ENCODE measurements at regions not wholly inside any gene's neighbourhood (a gene's known extent, or its start where the extent isn't known, plus 50 kb on each side); places are given as distances from the start of the nearest gene placed in this dataset.

- Histone ChIP-seq H3K4me1 (ENCODE audit: control insufficient read depth, insufficient read depth, low read length) (no peaks in the 10 kb centered on the region), H3K36me3 (ENCODE audit: control insufficient read depth, insufficient read depth, low read length, severe bottlenecking) (no peaks in the 10 kb centered on the region), H3K4me3 (ENCODE audit: low read length) (no peak overlapping the region), H3K9ac (ENCODE audit: low read length) (no peak overlapping the region), H3K27me3 (replicated peaks; ENCODE audit: control insufficient read depth, insufficient read depth, low read length) (no peaks in the 10 kb centered on the region), H3K9me3 (ENCODE audit: control insufficient read depth, low read length) (no peaks in the 10 kb centered on the region)
- DNase-seq (ENCODE audit: low read depth) = no peak
Observed at GRCh38 chr4:30838331-30838730, 118.2 kb downstream of the PCDH7 start.

DNA sequence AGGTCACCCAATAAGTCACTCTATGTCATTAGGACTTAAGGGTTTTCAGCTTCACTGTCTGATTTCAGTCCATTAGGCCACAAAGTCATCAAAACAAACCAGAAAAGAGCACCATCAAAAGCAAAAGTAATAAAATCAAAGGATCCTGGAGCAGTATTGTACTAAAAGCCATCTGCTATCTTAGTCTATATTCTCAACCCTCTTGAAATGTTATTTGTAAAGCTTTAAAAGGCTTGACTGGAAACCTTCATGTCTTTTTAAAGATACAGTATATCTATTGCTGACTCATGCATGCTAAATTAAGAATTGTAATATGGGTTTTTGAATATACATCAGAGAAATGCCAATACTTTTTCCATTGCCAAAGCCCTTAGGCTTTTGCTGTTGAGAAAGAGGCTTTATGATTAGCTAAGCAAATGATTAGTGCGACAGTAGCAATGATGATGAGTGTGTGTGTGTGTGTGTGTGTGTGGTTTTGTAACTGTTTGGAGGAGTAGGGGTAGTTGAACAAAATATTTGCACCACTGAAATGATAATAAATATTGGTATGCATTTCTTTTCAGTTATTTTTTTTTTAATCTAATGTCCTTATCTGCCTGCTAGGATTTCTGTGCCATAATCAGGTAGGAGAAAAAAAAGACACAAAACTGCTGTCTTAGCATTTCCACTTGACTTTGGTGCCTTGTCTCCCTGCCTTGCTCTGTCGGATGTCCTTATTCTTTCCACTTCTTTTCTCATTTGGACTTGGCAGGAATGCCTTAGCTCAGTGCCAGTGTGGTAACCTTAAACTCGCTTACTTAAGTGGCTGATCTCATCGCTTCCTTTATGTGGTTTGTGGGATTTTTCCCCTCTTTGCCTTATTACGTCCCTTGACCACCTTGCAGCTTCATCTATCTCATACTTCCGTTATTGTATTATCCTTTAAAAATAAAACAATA is 119.7 kb downstream of the PCDH7 start:
- no peak overlapping the region for H3K4me3 ChIP-seq (ENCODE audit: low read length)
- H3K4me1 ChIP-seq (ENCODE audit: control insufficient read depth, insufficient read depth, low read length) = no peaks in the 10 kb centered on the region
- no peaks in the 10 kb centered on the region for H3K9me3 ChIP-seq (ENCODE audit: control insufficient read depth, low read length)
- H3K27me3 ChIP-seq (replicated peaks; ENCODE audit: control insufficient read depth, insufficient read depth, low read length) = no peaks in the 10 kb centered on the region
- no peak overlapping the region for H3K9ac ChIP-seq (ENCODE audit: low read length)
- H3K36me3 ChIP-seq (ENCODE audit: control insufficient read depth, insufficient read depth, low read length, severe bottlenecking) = no peaks in the 10 kb centered on the region
- DNase-seq (ENCODE audit: low read depth) = peak; percentile 60

- Histone ChIP-seq H3K4me1 (ENCODE audit: control insufficient read depth, insufficient read depth, low read length) (no peaks in the 10 kb centered on the region), H3K36me3 (ENCODE audit: control insufficient read depth, insufficient read depth, low read length, severe bottlenecking) (no peaks in the 10 kb centered on the region), H3K9ac (ENCODE audit: low read length) (no peak overlapping the region), H3K27me3 (replicated peaks; ENCODE audit: control insufficient read depth, insufficient read depth, low read length) (no peaks in the 10 kb centered on the region), H3K4me3 (ENCODE audit: low read length) (no peak overlapping the region), H3K9me3 (ENCODE audit: control insufficient read depth, low read length) (no peaks in the 10 kb centered on the region)
- peak; percentile 30 for DNase-seq (ENCODE audit: low read depth)
Observed at GRCh38 chr4:30840571-30840970, 120.4 kb downstream of the PCDH7 start.

DNA sequence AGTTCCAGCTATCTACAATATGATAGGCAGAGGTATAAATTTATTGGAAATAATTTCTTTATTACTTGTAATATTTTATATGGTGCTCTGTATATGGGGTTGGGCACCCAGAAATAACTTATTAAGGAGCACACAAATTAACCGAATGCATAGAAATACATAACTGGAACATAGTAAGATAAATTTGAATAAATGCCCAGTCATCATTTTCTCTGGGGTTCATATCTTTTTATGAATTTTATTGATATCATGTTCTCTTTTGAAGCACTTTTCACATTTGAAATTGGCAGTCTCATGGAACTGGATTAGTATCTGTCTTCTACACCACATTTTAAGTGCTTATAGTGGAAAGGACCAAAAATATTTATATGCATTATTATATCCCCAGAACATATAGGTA is 122.0 kb downstream of the PCDH7 start:
- H3K4me3 ChIP-seq (ENCODE audit: low read length) = no peak overlapping the region
- H3K36me3 ChIP-seq (ENCODE audit: control insufficient read depth, insufficient read depth, low read length, severe bottlenecking) = no peaks in the 10 kb centered on the region
- no peaks in the 10 kb centered on the region for H3K4me1 ChIP-seq (ENCODE audit: control insufficient read depth, insufficient read depth, low read length)

GRCh38 chr4:30842689-30843088 is 122.5 kb downstream of the PCDH7 start:
- H3K36me3 ChIP-seq (ENCODE audit: control insufficient read depth, insufficient read depth, low read length, severe bottlenecking) = no peaks in the 10 kb centered on the region
- no peak overlapping the region for H3K9ac ChIP-seq (ENCODE audit: low read length)
- no peaks in the 10 kb centered on the region for H3K9me3 ChIP-seq (ENCODE audit: control insufficient read depth, low read length)
- H3K4me1 ChIP-seq (ENCODE audit: control insufficient read depth, insufficient read depth, low read length) = no peaks in the 10 kb centered on the region
- no peak overlapping the region for H3K4me3 ChIP-seq (ENCODE audit: low read length)
- DNase-seq (ENCODE audit: low read depth) = no peak
- H3K27me3 ChIP-seq (replicated peaks; ENCODE audit: control insufficient read depth, insufficient read depth, low read length) = no peaks in the 10 kb centered on the region

More for the DNA sequence above, 122.0 kb downstream of the PCDH7 start:
- Histone ChIP-seq H3K9ac (ENCODE audit: low read length) (no peak overlapping the region), H3K27me3 (replicated peaks; ENCODE audit: control insufficient read depth, insufficient read depth, low read length) (no peaks in the 10 kb centered on the region), H3K9me3 (ENCODE audit: control insufficient read depth, low read length) (no peaks in the 10 kb centered on the region)
- no peak for DNase-seq (ENCODE audit: low read depth)

GRCh38 chr4:30844861-30845582 is 124.9 kb downstream of the PCDH7 start:
- DNase-seq (ENCODE audit: low read depth) = no peak
- H3K4me3 ChIP-seq (ENCODE audit: low read length) = no peak overlapping the region
- no peaks in the 10 kb centered on the region for H3K36me3 ChIP-seq (ENCODE audit: control insufficient read depth, insufficient read depth, low read length, severe bottlenecking)
- H3K27me3 ChIP-seq (replicated peaks; ENCODE audit: control insufficient read depth, insufficient read depth, low read length) = no peaks in the 10 kb centered on the region
- no peaks in the 10 kb centered on the region for H3K9me3 ChIP-seq (ENCODE audit: control insufficient read depth, low read length)
- H3K4me1 ChIP-seq (ENCODE audit: control insufficient read depth, insufficient read depth, low read length) = peaks cover 6% of the 10 kb centered on the region
- no peak overlapping the region for H3K9ac ChIP-seq (ENCODE audit: low read length)

GRCh38 chr4:30847167-30847566 is 127.0 kb downstream of the PCDH7 start:
- DNase-seq (ENCODE audit: low read depth) = no peak
- no peak overlapping the region for H3K4me3 ChIP-seq (ENCODE audit: low read length)
- H3K9ac ChIP-seq (ENCODE audit: low read length) = no peak overlapping the region
- no peaks in the 10 kb centered on the region for H3K27me3 ChIP-seq (replicated peaks; ENCODE audit: control insufficient read depth, insufficient read depth, low read length)
- H3K9me3 ChIP-seq (ENCODE audit: control insufficient read depth, low read length) = no peaks in the 10 kb centered on the region
- peaks cover 6% of the 10 kb centered on the region for H3K4me1 ChIP-seq (ENCODE audit: control insufficient read depth, insufficient read depth, low read length)
- H3K36me3 ChIP-seq (ENCODE audit: control insufficient read depth, insufficient read depth, low read length, severe bottlenecking) = no peaks in the 10 kb centered on the region

- no peak for DNase-seq (ENCODE audit: low read depth)
- H3K36me3 ChIP-seq (ENCODE audit: control insufficient read depth, insufficient read depth, low read length, severe bottlenecking) = no peaks in the 10 kb centered on the region
- H3K27me3 ChIP-seq (replicated peaks; ENCODE audit: control insufficient read depth, insufficient read depth, low read length) = no peaks in the 10 kb centered on the region
- H3K9ac ChIP-seq (ENCODE audit: low read length) = no peak overlapping the region
- H3K4me3 ChIP-seq (ENCODE audit: low read length) = no peak overlapping the region
- H3K4me1 ChIP-seq (ENCODE audit: control insufficient read depth, insufficient read depth, low read length) = peaks cover 6% of the 10 kb centered on the region
- H3K9me3 ChIP-seq (ENCODE audit: control insufficient read depth, low read length) = no peaks in the 10 kb centered on the region
Observed at GRCh38 chr4:30847958-30848357, 127.8 kb downstream of the PCDH7 start.

- Histone ChIP-seq H3K9me3 (ENCODE audit: control insufficient read depth, low read length) (no peaks in the 10 kb centered on the region), H3K36me3 (ENCODE audit: control insufficient read depth, insufficient read depth, low read length, severe bottlenecking) (no peaks in the 10 kb centered on the region), H3K4me3 (ENCODE audit: low read length) (peak overlapping the region; percentile 29), H3K9ac (ENCODE audit: low read length) (no peak overlapping the region), H3K27me3 (replicated peaks; ENCODE audit: control insufficient read depth, insufficient read depth, low read length) (no peaks in the 10 kb centered on the region), H3K4me1 (ENCODE audit: control insufficient read depth, insufficient read depth, low read length) (peaks cover 6% of the 10 kb centered on the region)
- DNase-seq (ENCODE audit: low read depth) = no peak
Observed at GRCh38 chr4:30854531-30854930, 134.4 kb downstream of the PCDH7 start.

GRCh38 chr4:30855232-30855631 is 135.1 kb downstream of the PCDH7 start:
- H3K9ac ChIP-seq (ENCODE audit: low read length) = no peak overlapping the region
- no peak for DNase-seq (ENCODE audit: low read depth)

GRCh38 chr4:30856795-30857564 is 136.8 kb downstream of the PCDH7 start:
- H3K4me1 ChIP-seq (ENCODE audit: control insufficient read depth, insufficient read depth, low read length) = peaks cover 6% of the 10 kb centered on the region
- H3K9me3 ChIP-seq (ENCODE audit: control insufficient read depth, low read length) = no peaks in the 10 kb centered on the region
- H3K36me3 ChIP-seq (ENCODE audit: control insufficient read depth, insufficient read depth, low read length, severe bottlenecking) = no peaks in the 10 kb centered on the region
- no peak overlapping the region for H3K9ac ChIP-seq (ENCODE audit: low read length)
- DNase-seq (ENCODE audit: low read depth) = peak; percentile 56
- H3K4me3 ChIP-seq (ENCODE audit: low read length) = no peak overlapping the region
- H3K27me3 ChIP-seq (replicated peaks; ENCODE audit: control insufficient read depth, insufficient read depth, low read length) = no peaks in the 10 kb centered on the region

More at GRCh38 chr4:30855232-30855631, 135.1 kb downstream of the PCDH7 start:
- Histone ChIP-seq H3K27me3 (replicated peaks; ENCODE audit: control insufficient read depth, insufficient read depth, low read length) (no peaks in the 10 kb centered on the region), H3K4me3 (ENCODE audit: low read length) (no peak overlapping the region), H3K9me3 (ENCODE audit: control insufficient read depth, low read length) (no peaks in the 10 kb centered on the region), H3K36me3 (ENCODE audit: control insufficient read depth, insufficient read depth, low read length, severe bottlenecking) (no peaks in the 10 kb centered on the region), H3K4me1 (ENCODE audit: control insufficient read depth, insufficient read depth, low read length) (peaks cover 6% of the 10 kb centered on the region)

Measured in adipocyte (in vitro differentiated cells).